Lower leg skin (tissue), 4 donors: ENCODE measurements at regions not wholly inside any gene's neighbourhood (a gene's known extent, or its start where the extent isn't known, plus 50 kb on each side); places are given as distances from the start of the nearest gene placed in this dataset.
"Not testable (repeated sequence)": the region's sequence is repeated elsewhere in the genome, so short reads cannot be mapped to it uniquely, and the experiment has no call there.

ENCODE experiments used
- DNase-seq, 2 donors: peaks; one replicate each; pipeline ENCODE4 v3.0.0-alpha.2; 2019; ENCODE audit warnings: low spot score in 2 of 2
- H3K4me3 ChIP-seq: fragments of 200-600 bp; sonication (generic); 2 replicates; pipeline ENCODE4 v1.5.1; 2017; ENCODE audit warnings: mild to moderate bottlenecking, low read depth; ENCODE audit not compliant: poor library complexity, severe bottlenecking
- POLR2A ChIP-seq, 2 donors: fragments of 450-650 bp; IDR thresholded peaks; one replicate each; pipeline ENCODE4 v1.6.1; 2016 to 2017; ENCODE audit warnings: antibody characterized with exemption in 2 of 2, mild to moderate bottlenecking in 1 of 2, moderate library complexity in 1 of 2
- WGBS, 2 donors: methylation state at CpG; one replicate each; pipeline ENCODE4 v1.1.5; 2018; 5-methylcytosine and 5-hydroxymethylcytosine counted together
- intact Hi-C: fragments of 100-400 bp; cut with DNase I; formaldehyde crosslinking; loops from one replicate; pipeline ENCODE4 v1.15.0; 2023; ENCODE audit warnings: low total_unique reads
- TF ChIP-seq, protein P1 (sequence below), 3 donors: fragments of 450-650 bp; IDR thresholded peaks; one replicate each; pipeline ENCODE4 v1.5.1; 2016; ENCODE audit warnings: antibody characterized with exemption in 3 of 3, mild to moderate bottlenecking in 3 of 3, moderate library complexity in 2 of 3

DNA sequence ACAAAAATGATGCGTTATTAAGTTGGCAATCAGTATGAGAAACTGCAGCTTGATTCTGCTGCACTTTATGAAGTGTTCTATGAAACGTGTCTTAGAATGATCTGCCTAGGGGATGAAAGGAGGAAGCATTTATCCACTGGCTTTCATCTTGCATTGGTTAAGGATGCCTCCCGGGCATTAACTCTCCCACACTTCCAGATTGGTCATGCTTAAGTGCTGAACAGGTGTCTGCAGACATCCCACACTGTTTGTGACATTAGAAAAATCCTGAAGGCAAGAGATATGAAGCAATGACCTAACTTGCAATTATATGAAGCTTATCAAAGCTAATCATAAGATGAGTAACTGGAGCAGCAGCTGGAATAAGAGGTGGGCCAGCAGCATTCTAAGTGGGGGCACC is 437.3 kb downstream of the NSUN3 start:
- intact Hi-C loops, result no loop called here
- 35 to 39% methylated on average over 3 of the region's 3 CpGs for WGBS, 2 donors

DNA sequence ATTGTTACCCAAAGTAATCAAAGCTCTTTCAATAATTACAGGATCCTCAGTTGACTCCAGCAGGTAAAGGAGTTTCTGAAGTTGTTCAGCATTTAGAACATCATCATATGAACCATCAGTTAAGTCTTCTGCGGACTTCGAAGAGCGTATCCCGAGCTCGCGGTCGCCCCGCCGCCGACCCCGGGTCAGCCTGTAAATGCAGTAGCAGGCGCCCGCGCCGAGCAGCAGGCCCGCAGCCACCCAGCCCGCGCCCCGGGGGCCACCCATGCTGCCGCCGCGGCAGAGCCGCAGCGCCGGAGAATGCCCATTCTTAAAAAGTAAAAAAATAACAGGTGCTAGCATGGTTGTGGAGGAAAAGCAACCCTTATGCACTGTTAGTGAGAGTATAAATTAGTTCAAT is 444.5 kb downstream of the NSUN3 start:
- DNase-seq, H3K4me3 ChIP-seq, intact Hi-C loops: not testable (repeated sequence)
- 98 to 99% methylated on average over 25 of the region's 25 CpGs for WGBS, 2 donors

More for the DNA sequence above, 437.3 kb downstream of the NSUN3 start:
- no peak overlapping the region for H3K4me3 ChIP-seq
- DNase-seq, result no peak
- TF ChIP-seq POLR2A (IDR thresholded peaks at IDR 0.05), result no peak
- TF ChIP-seq, protein P1, sequence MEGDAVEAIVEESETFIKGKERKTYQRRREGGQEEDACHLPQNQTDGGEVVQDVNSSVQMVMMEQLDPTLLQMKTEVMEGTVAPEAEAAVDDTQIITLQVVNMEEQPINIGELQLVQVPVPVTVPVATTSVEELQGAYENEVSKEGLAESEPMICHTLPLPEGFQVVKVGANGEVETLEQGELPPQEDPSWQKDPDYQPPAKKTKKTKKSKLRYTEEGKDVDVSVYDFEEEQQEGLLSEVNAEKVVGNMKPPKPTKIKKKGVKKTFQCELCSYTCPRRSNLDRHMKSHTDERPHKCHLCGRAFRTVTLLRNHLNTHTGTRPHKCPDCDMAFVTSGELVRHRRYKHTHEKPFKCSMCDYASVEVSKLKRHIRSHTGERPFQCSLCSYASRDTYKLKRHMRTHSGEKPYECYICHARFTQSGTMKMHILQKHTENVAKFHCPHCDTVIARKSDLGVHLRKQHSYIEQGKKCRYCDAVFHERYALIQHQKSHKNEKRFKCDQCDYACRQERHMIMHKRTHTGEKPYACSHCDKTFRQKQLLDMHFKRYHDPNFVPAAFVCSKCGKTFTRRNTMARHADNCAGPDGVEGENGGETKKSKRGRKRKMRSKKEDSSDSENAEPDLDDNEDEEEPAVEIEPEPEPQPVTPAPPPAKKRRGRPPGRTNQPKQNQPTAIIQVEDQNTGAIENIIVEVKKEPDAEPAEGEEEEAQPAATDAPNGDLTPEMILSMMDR (IDR thresholded peaks at IDR 0.05), result no peak

DNA sequence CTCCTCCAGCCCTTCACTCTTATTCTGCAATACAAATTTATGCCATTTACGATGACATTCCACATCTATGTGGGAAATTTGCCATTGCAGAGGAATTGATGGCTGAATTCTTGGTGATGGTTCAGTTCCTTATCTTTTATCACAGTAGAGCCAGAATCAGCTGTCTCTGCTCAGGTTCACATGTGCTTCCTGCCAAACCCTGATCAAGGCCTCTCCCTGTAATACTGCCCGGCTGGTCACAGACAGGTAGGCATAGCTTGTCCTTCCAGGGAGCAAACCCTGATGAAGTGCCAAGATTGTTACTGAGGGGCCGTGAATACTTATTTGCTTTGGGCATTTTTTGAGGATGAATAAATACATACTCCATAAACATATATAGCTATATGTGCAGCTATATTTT is 450.0 kb downstream of the NSUN3 start:
- WGBS, 2 donors, result 78 to 84% methylated on average over 3 of the region's 3 CpGs
- TF ChIP-seq, protein P1 (IDR thresholded peaks at IDR 0.05), result no peak
- no peak for DNase-seq
- intact Hi-C loops, result no loop called here
- H3K4me3 ChIP-seq, result no peak overlapping the region

DNA sequence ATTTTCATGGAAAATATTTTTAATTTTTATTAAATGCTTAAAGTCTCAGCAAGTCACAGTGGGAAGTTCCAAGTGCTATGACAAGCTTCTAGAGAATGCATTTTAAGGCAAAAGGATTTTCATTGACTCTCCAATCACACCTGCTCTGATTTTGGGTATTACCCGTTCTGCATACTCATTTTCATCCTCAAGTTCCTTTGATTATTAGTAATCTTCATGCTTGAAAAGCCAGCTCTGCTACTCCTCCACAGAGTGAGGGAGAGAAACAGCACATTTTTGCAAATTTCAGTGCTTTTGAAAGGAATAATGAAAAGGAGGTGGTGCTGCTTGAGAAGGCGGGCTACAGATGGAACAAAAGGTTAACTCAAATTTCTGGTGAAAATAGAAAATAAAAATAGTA is 450.7 kb downstream of the NSUN3 start:
- whole genome bisulfite sequencing, 2 donors, result 73% methylated on average over 2 of the region's 2 CpGs
- H3K4me3 ChIP-seq, result no peak overlapping the region
- TF ChIP-seq, protein P1 (IDR thresholded peaks at IDR 0.05), result no peak
- no peak for TF ChIP-seq POLR2A (IDR thresholded peaks at IDR 0.05)
- intact Hi-C loops, result no loop called here
- no peak for DNase-seq

DNA sequence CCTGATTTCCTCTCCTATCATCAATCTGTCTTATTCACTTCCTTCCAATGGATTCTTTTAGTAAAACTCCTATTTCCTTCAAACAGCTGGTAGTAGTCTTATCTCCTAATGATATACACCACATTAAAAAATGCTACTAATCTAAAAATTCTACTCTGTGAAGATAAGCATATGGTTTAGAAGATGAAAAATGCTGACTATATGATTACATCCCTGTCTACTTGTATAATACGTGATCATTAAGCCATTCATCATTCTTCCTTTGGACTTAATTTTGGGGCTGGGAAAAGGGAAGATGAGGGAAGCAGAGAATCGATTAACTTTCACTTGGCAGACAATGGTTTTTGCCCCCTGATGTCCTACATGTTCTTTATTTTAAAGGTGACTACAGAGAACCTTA is 453.1 kb downstream of the NSUN3 start:
- intact Hi-C loops, result no loop called here
- no peak for TF ChIP-seq POLR2A (IDR thresholded peaks at IDR 0.05)
- TF ChIP-seq, protein P1 (IDR thresholded peaks at IDR 0.05), result no peak
- DNase-seq, result no peak
- no peak overlapping the region for H3K4me3 ChIP-seq
- WGBS, 2 donors, result 73 to 82% methylated on average over 2 of the region's 2 CpGs

DNA sequence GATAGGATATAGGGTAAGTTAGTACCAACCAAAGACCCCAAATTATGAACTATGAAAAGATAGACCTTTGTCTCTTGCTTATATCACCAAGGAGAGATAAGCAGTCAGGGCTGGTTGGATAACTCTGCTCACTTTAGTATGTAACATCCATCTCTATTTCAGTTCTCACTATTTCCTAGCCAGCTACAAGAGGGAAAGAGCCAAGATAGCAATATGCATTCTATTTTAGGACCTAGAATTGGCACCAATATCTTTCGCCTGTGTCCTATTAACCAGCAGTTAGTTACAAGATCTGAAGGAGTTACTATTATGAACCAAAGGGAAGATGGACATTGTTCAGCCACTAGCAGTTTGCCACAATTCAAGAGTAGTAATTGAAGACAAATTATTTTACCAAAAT is 457.5 kb downstream of the NSUN3 start:
- WGBS, 2 donors, result 61 to 74% methylated on average over 1 of the region's 1 CpG
- DNase-seq, result no peak
- intact Hi-C loops, result no loop called here
- no peak for TF ChIP-seq POLR2A (IDR thresholded peaks at IDR 0.05)
- H3K4me3 ChIP-seq, result no peak overlapping the region

DNA sequence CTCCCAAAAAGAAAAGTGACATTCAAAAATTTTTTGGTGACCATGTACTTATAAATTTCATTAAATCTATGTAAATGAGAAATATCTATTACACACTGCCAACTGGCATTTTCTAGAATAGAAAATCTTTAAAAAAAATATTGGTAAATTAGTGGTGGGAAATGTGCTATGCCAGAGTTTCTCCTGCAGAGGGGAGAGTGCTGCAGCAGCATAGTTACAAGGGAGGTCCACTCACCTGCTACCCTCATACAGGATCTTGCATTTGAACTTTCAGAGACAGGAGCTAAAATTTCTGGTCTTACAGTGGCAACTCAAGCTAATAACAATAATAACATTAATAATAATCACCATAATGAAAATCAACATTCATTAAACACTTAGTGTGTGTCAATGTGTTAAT is 459.6 kb downstream of the NSUN3 start:
- H3K4me3 ChIP-seq, result no peak overlapping the region
- DNase-seq, result no peak
- TF ChIP-seq, protein P1 (IDR thresholded peaks at IDR 0.05), result no peak
- no peak for TF ChIP-seq POLR2A (IDR thresholded peaks at IDR 0.05)
- intact Hi-C loops, result no loop called here
